ENCODE measurements at regions not wholly inside any gene's neighbourhood (a gene's known extent, or its start where the extent isn't known, plus 50 kb on each side); places are given as distances from the start of the nearest gene placed in this dataset.
"Not testable (repeated sequence)": the region's sequence is repeated elsewhere in the genome, so short reads cannot be mapped to it uniquely, and the experiment has no call there.

GRCh38 chr2:91463007-91463406 is 2771.5 kb downstream of the RPIA start:
- TF ChIP-seq POLR2A (IDR thresholded peaks at IDR 0.05; ENCODE audit: extremely low read depth, insufficient read length); MAX (IDR thresholded peaks at IDR 0.05; ENCODE audit: low read depth, low read length): not testable (repeated sequence)

Measured in NB4 (cell line).